Karpas-422 (cell line): ENCODE measurements at regions not wholly inside any gene's neighbourhood (a gene's known extent, or its start where the extent isn't known, plus 50 kb on each side); places are given as distances from the start of the nearest gene placed in this dataset.
"Not testable (repeated sequence)": the region's sequence is repeated elsewhere in the genome, so short reads cannot be mapped to it uniquely, and the experiment has no call there.

Experiments used
- DNase-seq: peaks from one replicate; pipeline ENCODE4 v3.0.0-alpha.2; 2015
- H2AFZ ChIP-seq: fragments of 200-600 bp; sonication (generic); 2 replicates; pipeline ENCODE4 v1.6.1; 2014; ENCODE audit warnings: antibody characterized with exemption, low read length, mixed read lengths
- H3K27ac ChIP-seq: fragments of 200-600 bp; sonication (generic); 2 replicates; pipeline ENCODE4 v1.5.1; 2014; ENCODE audit warnings: mild to moderate bottlenecking, low read length, moderate library complexity
- H3K27me3 ChIP-seq: fragments of 200-600 bp; sonication (generic); 2 replicates; pipeline ENCODE4 v1.6.1; 2014; ENCODE audit warnings: low read length, mixed read lengths
- H3K36me3 ChIP-seq: fragments of 200-600 bp; sonication (generic); 2 replicates; pipeline ENCODE4 v1.6.1; 2014; ENCODE audit warnings: low read length, mixed read lengths; ENCODE audit not compliant: insufficient read depth
- H3K4me1 ChIP-seq: fragments of 200-600 bp; sonication (generic); 2 replicates; pipeline ENCODE4 v1.6.1; 2014; ENCODE audit warnings: mild to moderate bottlenecking, low read length, mixed read lengths
- H3K4me2 ChIP-seq: fragments of 200-600 bp; sonication (generic); 2 replicates; pipeline ENCODE4 v1.6.1; 2014; ENCODE audit warnings: low read length, low read depth, mild to moderate bottlenecking; ENCODE audit not compliant: poor library complexity, severe bottlenecking
- H3K4me3 ChIP-seq: fragments of 200-600 bp; sonication (generic); 2 replicates; pipeline ENCODE4 v1.5.1; 2014; ENCODE audit warnings: mild to moderate bottlenecking, antibody characterized with exemption, low read length, mixed read lengths
- H3K79me2 ChIP-seq: fragments of 200-600 bp; sonication (generic); 2 replicates; pipeline ENCODE4 v1.6.1; 2014; ENCODE audit warnings: mild to moderate bottlenecking, low read length, mixed read lengths
- H3K9ac ChIP-seq: fragments of 200-600 bp; sonication (generic); 2 replicates; pipeline ENCODE4 v1.6.0; 2014; ENCODE audit warnings: low read length
- H3K9me2 ChIP-seq: fragments of 200-600 bp; sonication (generic), shearing (Covaris generic); replicated peaks from 2 replicates; pipeline ENCODE4 v1.6.0; 2014; ENCODE audit warnings: mild to moderate bottlenecking, low read length, moderate library complexity; ENCODE audit not compliant: insufficient read depth
- H3K9me3 ChIP-seq: fragments of 300-700, 200-600 bp; sonication (generic); 2 replicates; pipeline ENCODE4 v1.6.1; 2014; ENCODE audit warnings: low read length, mixed read lengths
- H4K20me1 ChIP-seq: fragments of 200-600 bp; sonication (generic); 2 replicates; pipeline ENCODE4 v1.6.1; 2014; ENCODE audit warnings: mild to moderate bottlenecking, antibody characterized with exemption, low read length, low read depth; ENCODE audit not compliant: insufficient read depth

GRCh38 chr3:154656486-154656885 is 226.5 kb upstream of the GPR149 start:
- H3K4me2 ChIP-seq: no peak overlapping the region
- no peaks in the 10 kb centered on the region for H3K4me1 ChIP-seq
- H3K36me3 ChIP-seq: no peaks in the 10 kb centered on the region
- no peak overlapping the region for H3K9ac ChIP-seq
- no peak overlapping the region for H2AFZ ChIP-seq
- no peaks in the 10 kb centered on the region for H3K79me2 ChIP-seq
- H3K9me2 ChIP-seq: no peaks in the 10 kb centered on the region
- H4K20me1 ChIP-seq: no peaks in the 10 kb centered on the region
- DNase-seq: no peak
- H3K9me3 ChIP-seq: no peaks in the 10 kb centered on the region
- H3K27me3 ChIP-seq: no peaks in the 10 kb centered on the region
- no peak overlapping the region for H3K27ac ChIP-seq
- no peak overlapping the region for H3K4me3 ChIP-seq

- H2AFZ ChIP-seq: no peak overlapping the region
- H3K9me2 ChIP-seq: no peaks in the 10 kb centered on the region
- no peak overlapping the region for H3K9ac ChIP-seq
- H3K79me2 ChIP-seq: no peaks in the 10 kb centered on the region
- no peaks in the 10 kb centered on the region for H3K36me3 ChIP-seq
- H3K9me3 ChIP-seq: no peaks in the 10 kb centered on the region
- no peak for DNase-seq
- no peaks in the 10 kb centered on the region for H4K20me1 ChIP-seq
- H3K4me2 ChIP-seq: no peak overlapping the region
- H3K27ac ChIP-seq: no peak overlapping the region
- no peak overlapping the region for H3K4me3 ChIP-seq
- H3K27me3 ChIP-seq: no peaks in the 10 kb centered on the region
- no peaks in the 10 kb centered on the region for H3K4me1 ChIP-seq
Observed at GRCh38 chr3:154642145-154642544, 212.2 kb upstream of the GPR149 start.

GRCh38 chr3:154625756-154626155 is 195.8 kb upstream of the GPR149 start:
- H3K79me2 ChIP-seq: no peaks in the 10 kb centered on the region
- H3K9me2 ChIP-seq: no peaks in the 10 kb centered on the region
- H3K9ac ChIP-seq: no peak overlapping the region
- H4K20me1 ChIP-seq: no peaks in the 10 kb centered on the region
- DNase-seq: no peak
- no peak overlapping the region for H3K4me2 ChIP-seq
- H3K9me3 ChIP-seq: no peaks in the 10 kb centered on the region
- H3K27me3 ChIP-seq: no peaks in the 10 kb centered on the region
- H2AFZ ChIP-seq: no peak overlapping the region
- no peaks in the 10 kb centered on the region for H3K4me1 ChIP-seq
- H3K36me3 ChIP-seq: no peaks in the 10 kb centered on the region
- no peak overlapping the region for H3K27ac ChIP-seq
- H3K4me3 ChIP-seq: no peak overlapping the region

- not testable (repeated sequence) for H3K4me3 ChIP-seq, DNase-seq
Observed at GRCh38 chr3:154619621-154620020, 189.6 kb upstream of the GPR149 start.

GRCh38 chr3:154616298-154616697 is 186.3 kb upstream of the GPR149 start:
- no peaks in the 10 kb centered on the region for H4K20me1 ChIP-seq
- peak; percentile 44 for DNase-seq
- no peak overlapping the region for H3K9ac ChIP-seq
- no peaks in the 10 kb centered on the region for H3K9me3 ChIP-seq
- H3K4me2 ChIP-seq: no peak overlapping the region
- H3K27ac ChIP-seq: no peak overlapping the region
- no peak overlapping the region for H3K4me3 ChIP-seq
- no peak overlapping the region for H2AFZ ChIP-seq
- no peaks in the 10 kb centered on the region for H3K9me2 ChIP-seq
- H3K36me3 ChIP-seq: no peaks in the 10 kb centered on the region
- no peaks in the 10 kb centered on the region for H3K79me2 ChIP-seq
- H3K4me1 ChIP-seq: no peaks in the 10 kb centered on the region
- H3K27me3 ChIP-seq: no peaks in the 10 kb centered on the region

More at GRCh38 chr3:154619621-154620020, 189.6 kb upstream of the GPR149 start:
- not testable (repeated sequence) for H3K36me3 ChIP-seq, H3K27ac ChIP-seq, H2AFZ ChIP-seq, H3K27me3 ChIP-seq, H3K9me3 ChIP-seq, H3K4me1 ChIP-seq, H3K9me2 ChIP-seq, H3K4me2 ChIP-seq, H4K20me1 ChIP-seq, H3K79me2 ChIP-seq, H3K9ac ChIP-seq

- Histone ChIP-seq H3K9me2 (no peaks in the 10 kb centered on the region), H3K4me3 (no peak overlapping the region), H2AFZ (no peak overlapping the region), H3K4me1 (no peaks in the 10 kb centered on the region), H3K9me3 (no peaks in the 10 kb centered on the region), H3K36me3 (no peaks in the 10 kb centered on the region), H3K9ac (no peak overlapping the region), H3K27me3 (no peaks in the 10 kb centered on the region), H3K79me2 (no peaks in the 10 kb centered on the region), H3K4me2 (no peak overlapping the region), H3K27ac (no peak overlapping the region), H4K20me1 (no peaks in the 10 kb centered on the region)
- DNase-seq: no peak
Observed at GRCh38 chr3:154615471-154615870, 185.5 kb upstream of the GPR149 start.

GRCh38 chr3:154614601-154615000 is 184.6 kb upstream of the GPR149 start:
- Histone ChIP-seq H3K4me3 (no peak overlapping the region), H3K27ac (no peak overlapping the region), H2AFZ (no peak overlapping the region), H3K79me2 (no peaks in the 10 kb centered on the region), H3K9me3 (no peaks in the 10 kb centered on the region), H3K4me2 (no peak overlapping the region), H4K20me1 (no peaks in the 10 kb centered on the region), H3K9me2 (no peaks in the 10 kb centered on the region), H3K36me3 (no peaks in the 10 kb centered on the region), H3K27me3 (no peaks in the 10 kb centered on the region), H3K4me1 (no peaks in the 10 kb centered on the region), H3K9ac (no peak overlapping the region)
- DNase-seq: no peak

GRCh38 chr3:154614078-154614477 is 184.1 kb upstream of the GPR149 start:
- Histone ChIP-seq H2AFZ (no peak overlapping the region), H3K4me1 (no peaks in the 10 kb centered on the region), H3K4me3 (no peak overlapping the region), H3K9me3 (no peaks in the 10 kb centered on the region), H3K27ac (no peak overlapping the region), H3K27me3 (no peaks in the 10 kb centered on the region), H3K9me2 (no peaks in the 10 kb centered on the region), H3K79me2 (no peaks in the 10 kb centered on the region), H3K9ac (no peak overlapping the region), H3K4me2 (no peak overlapping the region), H4K20me1 (no peaks in the 10 kb centered on the region), H3K36me3 (no peaks in the 10 kb centered on the region)
- DNase-seq: no peak

- Histone ChIP-seq H3K9me3 (no peaks in the 10 kb centered on the region), H3K4me2 (no peak overlapping the region), H4K20me1 (no peaks in the 10 kb centered on the region), H3K4me1 (no peaks in the 10 kb centered on the region), H3K9me2 (no peaks in the 10 kb centered on the region), H2AFZ (no peak overlapping the region), H3K27me3 (no peaks in the 10 kb centered on the region), H3K36me3 (no peaks in the 10 kb centered on the region), H3K9ac (no peak overlapping the region), H3K27ac (no peak overlapping the region), H3K4me3 (no peak overlapping the region), H3K79me2 (no peaks in the 10 kb centered on the region)
- no peak for DNase-seq
Observed at GRCh38 chr3:154602241-154602640, 172.3 kb upstream of the GPR149 start.
